ENCODE measurements at regions not wholly inside any gene's neighbourhood (a gene's known extent, or its start where the extent isn't known, plus 50 kb on each side); places are given as distances from the start of the nearest gene placed in this dataset.

DNA sequence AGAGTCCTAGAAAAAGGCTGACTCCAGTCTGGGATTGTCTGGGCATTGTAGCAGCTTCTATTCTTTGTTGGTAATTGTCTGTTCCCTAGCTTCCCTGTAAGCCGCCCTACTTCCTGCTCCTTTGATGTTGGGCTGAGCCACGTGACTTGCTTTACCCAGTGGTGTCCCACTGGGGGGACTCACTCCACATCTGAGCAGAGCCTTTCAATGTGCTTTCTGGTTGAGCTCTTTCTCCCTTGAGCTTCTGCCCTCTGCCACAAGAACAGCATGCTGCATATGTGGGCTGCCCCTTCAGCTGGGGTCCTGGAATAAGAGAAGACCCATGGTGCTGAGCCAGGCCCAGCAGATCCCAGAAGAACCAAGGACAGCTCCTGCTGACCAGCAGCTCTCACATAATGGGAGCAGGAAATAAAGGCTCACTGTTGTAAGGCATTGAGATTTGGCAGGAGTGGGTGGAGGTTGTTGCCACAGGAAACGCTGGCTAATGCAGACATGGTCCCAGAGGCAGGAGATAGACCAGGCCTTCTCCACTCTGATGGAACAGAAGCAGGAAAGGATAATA, 276.3 kb upstream of the GJB5 start:
- H3K79me2 ChIP-seq (ENCODE audit: control insufficient read depth, insufficient read depth, low read length), result no peaks in the 10 kb centered on the region
- no peak overlapping the region for H3K4me3 ChIP-seq (replicated peaks in 1 of 3; ENCODE audit: insufficient read depth in 1 of 3, low read depth in 1 of 3, low read length in 3 of 3)
- no peak overlapping the region for H3K4me2 ChIP-seq (ENCODE audit: insufficient read depth, low read length)
- no peaks in the 10 kb centered on the region for H4K20me1 ChIP-seq (replicated peaks; ENCODE audit: control insufficient read depth, extremely low read depth, insufficient read depth, low read length)
- H3K27ac ChIP-seq (ENCODE audit: insufficient read depth, low read depth, low read length), result no peak overlapping the region
- H3K27me3 ChIP-seq (ENCODE audit: control insufficient read depth in 2 of 2, insufficient read depth in 2 of 2, low read length in 2 of 2), result no peaks in the 10 kb centered on the region
- TF ChIP-seq FOS (IDR thresholded peaks at IDR 0.05; ENCODE audit: borderline replicate concordance, insufficient read depth, low read length) (no peak), MYC (IDR thresholded peaks at IDR 0.05; ENCODE audit: low read depth, low read length) (no peak), MAX (IDR thresholded peaks at IDR 0.05; ENCODE audit: insufficient read depth, insufficient read length) (no peak), POLR2A (IDR thresholded peaks at IDR 0.05; ENCODE audit: low read depth, low read length) (no peak), GATA2 (IDR thresholded peaks at IDR 0.05; ENCODE audit: insufficient read depth, insufficient read length, low read depth, low read length) (no peak), CTCF (IDR thresholded peaks at IDR 0.05; ENCODE audit: extremely low read depth in 1 of 2, insufficient read depth in 1 of 2, low read depth in 1 of 2, low read length in 2 of 2) (no peak), EZH2 (IDR thresholded peaks at IDR 0.05; ENCODE audit: borderline replicate concordance, low read depth, low read length, severe bottlenecking) (no peak), POLR2AphosphoS5 (IDR thresholded peaks at IDR 0.05; ENCODE audit: insufficient read depth, low read depth, low read length) (no peak), JUN (IDR thresholded peaks at IDR 0.05; ENCODE audit: borderline replicate concordance, insufficient read depth, insufficient read length, low read depth) (no peak)
- intact Hi-C loops (cut with micrococcal nuclease) (no loop called here), dilution Hi-C loops (cut with MboI; ENCODE audit: extremely low pct_ligation_motif_present, low sequenced_read_pairs) (no loop called here)
- H3K36me3 ChIP-seq (ENCODE audit: control insufficient read depth in 2 of 2, extremely low read depth in 1 of 2, insufficient read depth in 2 of 2, low read length in 2 of 2), result no peaks in the 10 kb centered on the region
- DNase-seq (ENCODE audit: low read depth, low spot score) (no peak), FAIRE-seq (no peak)
- POLR2A ChIA-PET, result no interaction called here
- CTCF ChIA-PET, result no interaction called here
- H3K4me1 ChIP-seq (ENCODE audit: control insufficient read depth, extremely low read depth, insufficient read depth, low read length), result no peaks in the 10 kb centered on the region
- no peaks in the 10 kb centered on the region for H3K9me3 ChIP-seq (replicated peaks; ENCODE audit: control insufficient read depth, insufficient read depth, low read length)
- BruUV-seq (replicated peaks), result no TSS peak
- H3K9me1 ChIP-seq (replicated peaks; ENCODE audit: control insufficient read depth, extremely low read depth, insufficient read depth, low read length), result no peaks in the 10 kb centered on the region
- H3K9ac ChIP-seq (replicated peaks; ENCODE audit: extremely low read depth, insufficient read depth, low read length), result no peak overlapping the region
- H2AFZ ChIP-seq (ENCODE audit: low read depth, low read length), result no peak overlapping the region

All from endothelial cell of umbilical vein (primary cell).